ENCODE measurements at regions not wholly inside any gene's neighbourhood (a gene's known extent, or its start where the extent isn't known, plus 50 kb on each side); places are given as distances from the start of the nearest gene placed in this dataset.
A peak's percentile ranks its signal among the peaks of the same experiment; 100 is the strongest.

DNA sequence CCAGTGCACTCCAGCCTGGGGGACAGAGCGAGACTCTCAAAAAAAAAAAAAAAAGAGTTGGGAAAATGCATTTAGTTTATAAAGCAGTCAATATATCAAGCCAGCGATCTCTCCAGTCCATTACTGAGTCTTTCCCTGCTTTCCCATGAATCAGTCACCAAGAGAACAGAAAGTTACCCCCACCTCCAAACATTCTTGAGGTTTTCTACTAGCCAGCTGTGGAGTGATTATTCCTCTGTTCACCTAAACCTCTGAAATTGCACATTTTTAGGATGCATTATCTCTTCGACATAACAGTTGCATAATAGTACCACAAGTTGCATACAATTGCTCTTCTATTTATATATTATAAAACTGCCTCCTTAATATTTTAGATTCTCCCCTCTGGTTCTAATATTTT, 134.8 kb upstream of the DIO3 start:
- DNase-seq = no peak

DNA sequence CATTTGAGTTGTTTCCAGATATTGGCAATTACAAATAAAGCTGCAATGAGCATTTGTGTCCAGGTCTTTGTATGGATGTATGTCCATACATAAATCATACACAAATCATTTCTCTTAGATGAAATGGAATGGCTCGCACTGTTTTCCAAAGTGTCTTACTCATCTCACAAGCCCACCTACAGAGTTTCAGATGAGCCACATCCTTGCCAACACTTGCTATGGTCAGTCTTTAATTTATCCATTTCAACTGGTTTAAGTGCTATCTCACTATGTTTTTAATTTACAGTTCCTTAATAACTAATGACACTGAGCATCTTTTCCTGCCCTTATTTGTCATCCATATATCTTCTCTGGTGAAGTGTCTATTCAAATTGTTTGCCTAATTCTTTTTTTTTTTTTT, 132.9 kb upstream of the DIO3 start:
- no peak for DNase-seq

DNA sequence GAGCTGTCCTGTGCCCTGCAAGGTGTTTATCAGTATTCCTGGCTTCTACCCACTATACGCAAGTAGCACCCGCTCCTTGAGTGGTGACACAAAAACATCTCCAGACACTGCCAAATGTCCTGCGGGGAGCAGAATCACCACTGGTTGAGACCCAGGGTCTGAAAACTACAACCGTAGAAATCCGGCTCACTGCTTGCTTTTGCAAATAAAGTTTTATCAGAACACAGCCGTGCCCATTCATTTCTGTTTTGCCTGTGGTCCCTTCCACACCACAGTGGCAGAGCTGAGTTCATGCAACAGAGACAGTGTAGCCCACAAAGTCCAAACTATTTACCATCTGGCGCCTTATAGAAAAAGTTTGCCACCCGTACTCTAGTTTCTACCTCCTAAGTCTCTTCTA, 125.7 kb upstream of the DIO3 start:
- no peak for DNase-seq

DNA sequence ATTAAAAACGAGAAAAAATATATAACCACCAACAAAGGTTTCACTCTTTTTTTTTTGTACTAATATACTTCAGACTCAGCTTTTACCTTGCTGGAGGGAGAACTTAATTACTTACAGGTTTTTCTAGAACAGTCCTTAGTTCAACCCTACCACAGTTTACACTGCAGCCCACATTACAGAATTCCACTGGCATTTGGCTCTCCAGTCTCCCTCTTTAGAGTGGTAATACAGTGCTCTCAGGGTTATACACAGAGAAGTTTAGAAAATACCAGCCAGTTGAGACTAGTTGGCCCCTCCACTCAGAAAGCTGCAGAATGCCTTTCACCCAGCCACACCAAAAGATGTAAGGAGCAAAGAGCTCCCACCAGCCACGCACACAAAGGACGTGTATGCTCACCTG, 122.3 kb upstream of the DIO3 start:
- DNase-seq = no peak

DNA sequence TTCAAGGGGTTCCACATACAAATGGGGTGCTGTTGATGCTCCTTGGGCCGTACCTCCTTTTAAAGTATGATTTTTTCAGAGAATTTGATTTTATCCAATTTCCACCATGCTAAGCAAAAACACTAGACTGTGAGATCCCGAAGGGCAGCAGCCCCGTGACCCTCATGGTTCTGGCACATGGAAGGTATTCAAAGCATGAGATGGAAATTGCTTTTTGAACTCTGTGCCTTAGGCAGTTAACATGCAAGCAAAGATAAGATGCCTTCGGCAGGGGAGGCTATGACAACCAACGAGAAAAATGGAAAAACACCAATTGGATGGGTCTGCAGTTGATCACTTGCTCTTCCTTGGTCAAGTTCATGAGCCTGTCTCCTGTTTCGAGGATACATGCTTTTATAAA, 120.8 kb upstream of the DIO3 start:
- no peak for DNase-seq

DNA sequence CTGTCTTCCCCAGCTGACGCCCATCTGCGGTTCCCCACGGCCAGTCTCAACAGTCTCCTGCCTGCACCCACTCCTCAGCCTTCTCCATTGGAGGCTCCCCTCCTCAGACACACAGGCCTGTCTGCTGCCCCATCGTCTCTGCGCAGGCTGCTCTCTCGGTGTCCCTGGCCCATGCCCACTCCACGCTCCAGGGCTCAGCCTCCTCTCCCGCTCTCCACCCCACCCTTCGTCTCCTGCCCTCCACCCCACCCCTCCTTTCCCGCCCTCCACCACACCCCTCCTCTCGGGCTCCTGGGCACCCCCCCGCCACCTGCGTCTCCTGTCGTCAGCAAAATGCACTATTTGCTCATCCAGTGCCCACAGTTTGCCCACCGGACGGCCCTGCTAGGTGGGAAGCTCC, 119.6 kb upstream of the DIO3 start:
- no peak for DNase-seq

DNA sequence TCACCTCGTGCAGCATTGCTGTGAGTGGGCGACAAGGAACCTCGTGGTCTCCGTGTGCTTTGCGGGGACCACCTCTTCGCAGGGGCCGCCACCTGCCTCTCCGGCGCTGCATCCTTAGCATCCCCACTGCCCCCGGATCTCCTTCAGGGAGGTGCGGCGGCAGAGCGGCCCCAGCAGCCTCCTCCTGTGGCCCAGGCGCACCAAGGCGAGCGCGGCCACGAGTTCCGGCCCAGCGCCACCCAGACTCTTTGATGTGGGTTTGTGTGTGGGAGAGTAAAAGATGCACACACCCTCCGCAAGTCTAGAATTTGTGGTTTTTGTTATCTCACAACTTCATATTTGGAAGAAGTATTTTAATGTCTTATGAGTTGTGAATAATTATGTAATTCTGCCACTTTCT, 118.8 kb upstream of the DIO3 start:
- DNase-seq = peak; percentile 63 to 69

DNA sequence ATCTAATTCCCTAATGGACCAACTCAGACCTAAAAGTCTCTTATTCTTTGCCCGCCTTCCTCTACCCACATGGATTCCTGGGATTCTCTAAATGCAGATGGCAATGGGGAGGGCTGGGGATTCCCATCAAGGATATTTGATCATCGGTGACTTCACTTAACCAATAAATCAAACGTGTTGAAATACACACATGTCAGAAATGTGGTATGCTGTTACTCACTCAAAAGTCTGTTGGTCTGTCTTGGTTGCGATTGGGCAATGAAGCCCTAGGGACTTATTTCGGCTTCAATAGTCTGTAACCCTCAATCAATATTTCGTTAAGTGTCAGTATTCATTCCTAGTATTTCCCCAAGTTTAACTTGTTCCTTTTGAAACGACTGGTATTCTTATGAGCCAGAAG, 117.2 kb upstream of the DIO3 start:
- DNase-seq = no peak

DNA sequence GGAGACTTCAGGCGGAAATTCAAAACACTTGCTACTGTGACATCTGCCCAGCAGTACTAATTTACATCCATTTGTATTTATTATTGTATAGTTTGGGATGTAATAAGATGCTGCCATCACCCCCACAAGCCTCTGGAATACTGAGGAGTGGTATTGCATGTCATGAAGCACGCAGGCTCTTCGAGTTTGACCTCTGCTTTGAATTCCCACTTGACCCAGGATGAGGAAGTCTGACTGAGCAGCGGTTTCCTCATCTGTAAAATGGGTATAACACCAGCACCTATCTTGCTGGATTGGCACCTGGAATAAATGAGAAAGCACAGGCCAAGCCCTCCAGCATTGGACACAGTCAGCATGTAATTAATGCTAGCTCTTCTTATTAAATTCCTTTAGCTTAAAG, 116.0 kb upstream of the DIO3 start:
- no peak for DNase-seq

DNA sequence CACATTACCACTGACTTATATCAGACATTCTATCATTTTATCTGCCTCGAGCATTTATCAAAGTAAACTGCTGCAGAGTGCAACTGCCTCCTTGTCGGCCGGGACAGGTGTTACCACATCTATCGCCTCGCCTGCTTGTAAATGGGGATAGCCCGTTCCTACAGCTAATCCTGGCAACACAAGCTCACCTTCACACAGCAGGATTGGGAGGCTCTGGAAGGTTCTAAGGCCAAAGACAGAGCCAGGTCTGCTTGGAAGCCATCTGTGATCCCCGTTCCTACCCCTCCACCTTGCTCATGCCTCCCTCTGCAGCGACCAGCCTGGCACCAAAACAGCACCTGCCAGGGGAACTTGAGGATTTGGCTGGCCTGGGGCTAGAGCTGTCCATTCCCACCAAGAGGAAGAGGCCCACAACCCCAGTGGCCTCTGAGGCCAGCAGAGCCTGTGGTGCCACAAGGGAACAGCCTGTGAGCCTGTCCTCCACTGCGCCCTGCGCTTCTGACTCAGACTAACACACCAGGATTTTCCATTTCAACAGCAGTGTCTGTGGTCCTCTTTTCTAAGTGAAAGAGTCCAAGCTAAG, 114.8 kb upstream of the DIO3 start:
- no peak for DNase-seq

DNA sequence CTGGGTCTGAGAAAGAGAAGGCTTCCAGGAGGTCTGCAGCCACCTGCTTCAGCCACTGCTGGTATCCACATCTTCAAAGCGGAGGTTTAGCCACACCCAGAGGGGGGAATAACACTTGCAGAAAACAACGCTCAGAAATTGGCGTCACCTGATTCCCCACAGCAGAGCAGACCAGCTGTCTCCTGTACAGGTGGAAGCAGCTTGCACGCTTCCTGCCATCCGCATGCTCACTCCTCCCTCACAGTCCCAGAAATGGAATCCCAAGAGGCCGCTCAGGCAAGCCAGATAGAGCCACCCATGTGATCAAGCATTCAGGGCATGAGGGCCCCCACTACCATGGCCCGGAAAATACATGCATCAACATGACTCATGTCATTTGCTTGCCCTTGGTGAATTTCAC, 112.2 kb upstream of the DIO3 start:
- DNase-seq = no peak

DNA sequence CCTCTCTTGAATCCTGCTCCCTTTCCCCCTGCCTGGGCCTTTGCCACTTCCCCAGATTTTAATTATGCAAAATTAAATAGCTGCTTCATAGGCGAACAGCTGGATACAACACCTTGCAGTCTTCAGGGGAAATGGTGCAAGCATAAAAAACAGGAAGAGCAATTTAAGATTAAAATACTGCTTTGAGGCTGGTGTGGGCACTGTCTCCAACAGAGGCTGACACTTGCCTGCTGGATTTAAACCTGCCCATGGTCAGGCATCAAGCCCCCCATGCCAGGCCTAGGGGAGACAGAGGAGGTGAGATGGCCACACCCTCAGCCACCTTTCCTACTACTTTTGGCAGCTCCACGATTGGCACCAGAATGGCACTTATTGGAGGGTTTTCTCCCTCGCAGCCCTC, 110.1 kb upstream of the DIO3 start:
- no peak for DNase-seq

DNA sequence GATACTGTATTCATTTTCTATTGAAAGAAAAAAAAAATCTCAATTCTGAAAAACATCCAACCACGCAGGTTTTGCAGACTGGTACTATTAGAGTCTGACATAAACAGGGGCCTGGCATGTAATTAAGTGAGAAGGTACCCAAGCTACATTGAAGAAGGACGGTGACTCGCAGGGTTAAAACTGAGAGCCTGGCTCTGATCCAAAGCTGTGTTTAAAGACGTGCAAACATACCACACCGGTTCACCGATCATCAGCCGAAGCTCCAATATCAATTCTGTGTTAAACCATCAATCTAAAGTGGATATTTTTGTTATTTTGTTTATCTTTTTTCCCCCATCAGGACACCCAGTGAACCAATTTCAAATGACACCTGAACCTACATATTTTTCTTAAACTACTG, 108.1 kb upstream of the DIO3 start:
- no peak for DNase-seq

DNA sequence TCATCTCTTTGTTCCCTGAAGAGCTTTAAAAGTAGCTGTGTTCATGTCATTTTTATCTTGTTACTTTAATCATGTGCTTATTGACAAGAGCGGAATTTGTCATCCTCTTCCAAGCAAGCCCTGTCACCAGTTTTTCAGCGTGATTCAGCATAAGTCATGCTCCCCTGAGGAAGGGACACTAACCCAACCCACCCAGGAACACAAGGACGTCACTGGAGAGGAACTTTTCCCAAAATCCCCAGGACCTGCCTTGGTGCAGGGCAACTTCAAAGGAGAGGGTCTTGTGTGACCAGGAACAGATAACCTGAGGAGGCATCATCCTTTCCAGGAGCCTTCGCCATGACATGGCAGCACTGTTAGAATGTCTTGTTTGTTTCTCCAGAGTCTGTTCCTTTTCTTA, 107.1 kb upstream of the DIO3 start:
- no peak for DNase-seq

DNA sequence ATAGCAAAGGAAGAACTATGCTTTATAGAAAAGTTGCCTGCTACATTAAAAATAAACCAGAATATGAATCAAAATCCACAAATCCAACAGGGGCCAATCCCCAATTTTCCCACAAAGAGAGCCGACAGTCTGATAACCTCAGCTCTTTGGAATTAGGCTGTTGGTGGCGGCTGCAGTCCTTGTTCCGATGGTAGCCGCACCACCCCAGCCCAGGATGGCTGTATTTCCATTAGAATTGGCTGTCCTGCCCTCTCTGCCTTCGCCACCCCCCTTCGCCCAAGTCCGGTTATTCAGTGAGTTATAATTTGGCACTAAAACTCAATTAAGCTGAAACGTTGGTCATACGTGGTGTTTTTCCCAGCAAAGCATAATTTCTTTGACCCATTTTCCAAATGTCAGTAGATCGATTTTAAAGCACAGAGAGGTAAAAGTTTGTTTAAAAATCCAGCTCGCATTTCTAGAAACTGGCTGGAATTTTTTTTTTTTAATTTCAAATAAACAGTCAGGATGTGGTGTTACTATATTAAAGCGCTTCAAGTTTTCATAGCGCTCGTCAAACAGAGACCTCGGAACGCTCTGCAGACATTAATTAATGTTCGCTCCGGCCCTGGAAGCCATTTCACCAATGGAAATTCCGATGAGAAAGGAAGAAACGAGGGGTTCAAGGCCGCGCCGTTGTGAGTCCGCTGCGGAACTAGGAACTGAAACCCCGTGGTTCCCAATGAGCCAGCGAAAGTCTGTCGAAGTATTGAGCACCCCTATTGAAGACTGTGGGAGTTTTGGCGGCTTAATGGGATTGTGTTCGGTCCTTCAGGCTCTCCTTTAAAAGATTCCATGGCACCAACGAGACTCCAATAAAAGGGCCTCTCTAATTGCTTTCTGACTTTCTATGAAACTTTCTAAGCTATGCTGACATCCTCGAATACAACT, 104.8 kb upstream of the DIO3 start:
- no peak for DNase-seq

DNA sequence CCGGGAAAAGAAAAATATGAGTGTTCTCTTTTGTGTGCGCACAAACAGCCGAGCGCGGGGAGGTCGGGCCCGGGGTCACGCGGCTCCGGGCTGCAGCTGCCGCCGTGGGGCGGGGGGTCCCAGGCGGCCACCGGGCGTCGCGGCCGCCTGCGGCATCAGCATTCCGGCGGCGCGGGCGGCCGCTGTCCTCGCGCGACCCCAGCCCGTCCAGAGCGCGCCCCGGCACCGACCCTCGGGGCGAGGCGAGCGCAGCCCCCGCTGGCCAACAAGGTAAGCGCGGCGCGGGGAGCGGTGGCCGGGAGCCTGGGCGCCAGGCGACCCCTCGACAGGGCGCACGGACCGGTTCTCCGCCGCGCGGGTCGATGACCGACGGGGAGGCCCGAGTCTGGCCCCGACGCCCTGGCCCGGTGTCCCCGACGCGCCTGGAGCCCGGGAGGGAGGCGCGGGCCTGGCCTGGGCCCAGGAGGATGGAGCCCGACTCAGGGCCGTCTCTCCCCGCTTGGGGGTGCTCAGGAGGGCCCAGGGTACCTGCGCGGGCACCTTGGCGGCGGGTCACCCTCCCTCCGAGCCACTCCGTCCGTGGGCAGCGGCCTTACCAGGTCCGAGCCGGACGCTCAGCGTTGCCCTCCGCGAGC, 103.9 kb upstream of the DIO3 start:
- DNase-seq = no peak

DNA sequence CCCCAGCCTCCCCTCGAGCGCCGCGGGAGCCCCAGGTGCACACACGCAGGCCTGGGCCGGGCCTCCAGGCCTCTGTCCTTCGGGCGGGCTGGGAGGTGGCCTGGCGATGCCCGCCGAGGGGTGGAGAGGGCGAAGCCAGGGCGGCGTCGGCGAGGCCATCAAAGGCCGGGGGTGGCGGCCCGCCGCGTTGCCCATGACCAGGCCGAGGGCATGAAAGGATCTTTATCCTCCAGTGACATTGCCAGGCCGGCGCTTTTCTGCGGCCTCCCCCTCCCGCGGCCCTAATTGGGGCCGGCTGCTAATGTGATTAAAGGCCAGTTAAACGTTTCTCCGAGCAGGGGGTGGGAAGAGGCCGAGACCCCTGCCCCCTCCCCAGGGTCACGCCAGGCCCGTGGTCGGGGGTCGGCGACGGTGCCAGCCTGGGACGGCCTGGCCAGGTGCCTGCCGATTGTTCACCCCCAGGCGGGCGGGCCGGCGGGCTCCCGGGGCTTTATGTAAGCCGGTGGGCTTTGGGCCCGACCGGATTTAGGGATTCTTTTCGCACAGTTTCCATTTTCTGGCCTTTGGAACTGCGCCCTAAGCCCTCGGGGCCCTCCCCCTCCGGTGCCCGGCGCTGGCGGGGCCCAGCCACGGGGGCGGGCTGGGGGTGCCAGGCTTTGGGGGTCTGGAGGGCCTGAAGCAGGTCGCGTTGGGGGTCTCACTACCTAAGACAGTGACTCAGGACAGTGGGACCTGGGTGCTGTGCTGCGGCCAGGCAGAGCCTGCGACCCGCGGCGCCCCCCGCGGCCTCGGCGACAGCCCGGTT, 103.2 kb upstream of the DIO3 start:
- DNase-seq = no peak

DNA sequence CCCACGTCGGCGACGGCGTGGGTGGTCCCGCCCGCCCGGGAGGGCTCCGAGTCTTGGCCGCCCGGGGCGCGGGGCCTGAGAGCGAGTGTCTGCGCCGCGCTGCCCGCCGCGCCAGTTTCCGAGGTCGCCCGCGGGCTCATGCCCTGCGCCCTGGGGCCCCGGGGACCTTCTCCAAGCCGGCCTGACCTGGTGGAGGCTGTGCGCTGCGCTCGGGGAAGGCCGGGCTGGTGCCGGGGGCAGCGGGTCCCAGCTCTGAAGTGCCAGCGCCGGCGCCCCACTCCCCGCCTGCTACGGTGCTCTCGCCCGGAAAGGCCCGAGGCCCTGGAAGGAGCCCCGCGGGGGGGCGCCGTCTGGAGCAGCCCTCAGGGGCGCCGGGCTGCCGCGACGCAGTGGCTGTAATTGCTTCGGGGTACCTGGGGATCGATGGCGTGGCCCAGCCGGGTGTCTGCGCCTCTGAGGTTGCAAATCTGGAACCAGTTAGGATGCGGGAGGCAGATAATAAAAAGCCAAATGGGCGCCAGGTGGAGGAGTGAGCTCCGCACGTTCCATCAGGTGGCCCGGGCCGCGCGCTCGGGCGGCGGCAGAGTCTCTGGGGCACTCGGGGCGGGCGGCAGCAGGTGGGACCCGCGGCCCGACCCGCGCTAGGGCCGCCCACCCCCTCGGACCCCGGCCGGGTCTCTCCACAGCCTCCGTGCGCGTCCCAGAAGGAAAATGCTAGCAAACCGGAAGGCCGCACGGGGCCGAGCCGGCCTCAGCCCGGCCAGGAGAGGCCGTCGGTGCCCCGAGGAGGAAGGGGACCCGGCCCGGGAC, 102.3 kb upstream of the DIO3 start:
- no peak for DNase-seq

DNA sequence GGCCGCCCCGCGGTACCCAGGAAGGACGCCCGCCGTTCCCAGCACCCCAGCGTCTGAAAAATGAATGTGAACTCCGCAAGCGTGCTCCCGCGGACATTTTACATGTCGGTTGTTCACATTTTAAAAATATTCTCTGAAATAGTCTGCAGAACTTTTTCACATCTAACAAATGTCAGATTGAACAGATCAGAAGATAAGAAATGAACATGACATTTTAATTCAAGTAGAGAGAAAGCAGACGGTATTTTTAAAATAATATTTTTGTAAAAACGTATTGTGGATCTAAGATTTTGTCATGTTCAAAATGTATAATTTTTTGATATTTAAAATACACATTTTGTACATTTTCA, 101.8 kb upstream of the DIO3 start:
- DNase-seq = no peak

DNA sequence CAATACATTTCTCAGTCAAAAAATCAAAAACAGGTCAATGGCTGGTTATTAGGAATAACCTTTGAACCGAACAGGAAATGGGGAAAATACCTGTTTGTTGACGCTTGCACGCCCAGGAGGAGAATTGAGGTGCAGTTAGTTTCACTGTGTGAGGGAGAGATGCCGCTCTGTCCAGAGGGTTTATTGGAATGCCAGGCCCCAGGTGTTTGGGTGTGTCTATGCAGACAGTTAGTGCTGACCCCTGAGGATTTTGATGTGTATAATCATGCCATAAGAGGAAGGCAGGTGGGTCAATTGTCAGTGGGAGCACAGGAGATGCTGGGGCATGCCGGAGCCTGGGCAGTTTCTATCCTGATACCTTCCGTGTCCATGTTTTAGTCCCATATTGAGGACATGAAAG, 100.8 kb upstream of the DIO3 start:
- no peak for DNase-seq

DNA sequence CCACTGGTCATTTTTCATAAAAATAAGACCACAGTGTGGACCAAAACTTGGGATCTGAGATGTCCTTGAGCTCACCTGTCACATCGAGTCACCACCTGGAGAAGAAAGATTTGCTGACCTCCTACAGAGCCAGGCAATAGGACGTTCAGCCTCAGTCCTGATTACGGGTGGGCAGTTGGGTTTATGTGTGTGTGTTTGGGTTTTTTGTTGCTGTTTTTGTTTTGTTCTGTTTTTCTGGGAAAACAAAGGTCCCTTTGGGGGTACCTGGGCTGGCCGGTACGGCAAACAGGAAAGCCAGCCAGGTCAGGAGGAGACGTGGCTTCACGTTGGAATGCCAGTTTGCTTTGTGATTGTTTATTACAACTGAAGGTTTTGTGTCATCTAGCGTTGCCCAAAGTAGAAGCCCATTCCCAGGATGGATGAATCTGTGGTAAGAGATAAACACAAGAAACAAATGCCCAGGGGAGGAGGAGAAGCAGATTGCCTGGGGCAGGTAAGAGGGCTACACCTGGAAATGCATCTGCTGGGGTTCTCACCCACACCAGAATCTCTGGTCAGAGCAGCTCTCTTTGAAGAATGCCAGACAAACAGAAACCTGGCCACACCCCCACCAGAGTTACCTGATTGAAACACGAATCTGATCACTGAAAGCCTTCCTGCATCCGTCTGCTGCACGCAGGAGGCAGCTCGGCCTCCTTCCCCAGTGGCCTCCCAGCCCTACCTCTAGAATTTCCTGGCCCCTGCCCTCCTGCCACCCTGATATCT, 100.1 kb upstream of the DIO3 start:
- no peak for DNase-seq

DNA sequence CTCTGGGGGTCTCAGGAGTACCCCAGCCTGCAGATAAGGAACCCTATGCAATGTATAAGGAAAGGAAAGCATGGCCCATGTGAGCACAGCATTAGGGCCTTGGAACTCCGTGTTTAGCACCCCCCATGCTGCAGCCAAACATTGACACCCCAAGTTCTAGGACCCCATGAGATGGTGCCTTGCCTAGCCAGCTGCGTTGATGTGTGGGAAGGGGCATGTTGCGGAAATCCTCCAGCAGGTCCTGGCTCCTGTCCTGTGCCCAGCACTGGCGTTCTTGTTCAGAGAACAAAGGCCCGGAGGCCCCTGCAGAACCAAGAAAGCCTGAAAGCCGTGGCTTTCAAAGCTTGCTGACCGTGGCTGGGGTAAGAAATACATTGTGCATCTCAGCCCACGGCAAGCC, 99.4 kb upstream of the DIO3 start:
- no peak for DNase-seq

Measured in activated CD4-positive, alpha-beta T cell treated with anti-CD3 and anti-CD28 coated beads, Interleukin-2, amount 50 U/mL, for 48 hours (primary cell).